SK-N-SH treated with all-trans-retinoic acid at 6 μM for 48 hours (cell line): ENCODE measurements at regions not wholly inside any gene's neighbourhood (a gene's known extent, or its start where the extent isn't known, plus 50 kb on each side); places are given as distances from the start of the nearest gene placed in this dataset.
"Not testable (repeated sequence)": the region's sequence is repeated elsewhere in the genome, so short reads cannot be mapped to it uniquely, and the experiment has no call there.

Experiments used
- ATAC-seq: fragments of 200-7000 bp; cut with Tn5 transposase; 3 replicates; pipeline ENCODE4 v1.9.1; 2020; ENCODE audit warnings: mild to moderate bottlenecking, moderate library complexity
- ARNTL ChIP-seq: fragments of 450-650 bp; formaldehyde crosslinking; IDR thresholded peaks from 2 replicates; pipeline ENCODE4 v1.5.0; 2020; ENCODE audit warnings: low read depth, mild to moderate bottlenecking, moderate library complexity, borderline replicate concordance
- BACH2 ChIP-seq: fragments of 250-450 bp; sonication (Bioruptor Pico); IDR thresholded peaks from 2 replicates; pipeline ENCODE4 v1.9.0; 2021; ENCODE audit warnings: mild to moderate bottlenecking, borderline replicate concordance
- CSDC2 ChIP-seq: fragments of 250-450 bp; sonication (Bioruptor Pico); IDR thresholded peaks from 2 replicates; pipeline ENCODE4 v1.5.0; 2020; ENCODE audit warnings: mild to moderate bottlenecking, moderate library complexity
- CSRNP3 ChIP-seq: fragments of 250-450 bp; sonication (Bioruptor Pico); IDR thresholded peaks from 2 replicates; pipeline ENCODE4 v1.5.1; 2021; ENCODE audit warnings: mild to moderate bottlenecking, moderate library complexity
- ESRRG ChIP-seq: fragments of 250-450 bp; sonication (Bioruptor Pico); IDR thresholded peaks from 2 replicates; pipeline ENCODE4 v1.6.1; 2021; ENCODE audit warnings: mild to moderate bottlenecking
- GLIS3 ChIP-seq: fragments of 250-450 bp; sonication (Bioruptor Pico); IDR thresholded peaks from 2 replicates; pipeline ENCODE4 v1.5.0; 2020; ENCODE audit warnings: mild to moderate bottlenecking, moderate library complexity
- ISL1 ChIP-seq: fragments of 250-450 bp; sonication (Bioruptor Pico); IDR thresholded peaks from 2 replicates; pipeline ENCODE4 v2.1.2; 2022; ENCODE audit warnings: mild to moderate bottlenecking, moderate library complexity
- OSR1 ChIP-seq: fragments of 250-450 bp; sonication (Bioruptor Pico); IDR thresholded peaks from 2 replicates; pipeline ENCODE4 v1.8.0; 2022; ENCODE audit warnings: moderate library complexity, mild to moderate bottlenecking, inconsistent platforms
- PATZ1 ChIP-seq: fragments of 250-450 bp; sonication (Bioruptor Pico); IDR thresholded peaks from 2 replicates; pipeline ENCODE4 v1.8.0; 2020; ENCODE audit warnings: mild to moderate bottlenecking, moderate library complexity, borderline replicate concordance
- POU6F1 ChIP-seq: fragments of 250-450 bp; sonication (Bioruptor Pico); IDR thresholded peaks from 2 replicates; pipeline ENCODE4 v1.8.0; 2021; ENCODE audit warnings: low read depth, mild to moderate bottlenecking, moderate library complexity, borderline replicate concordance
- PPARA ChIP-seq: fragments of 250-450 bp; sonication (Bioruptor Pico); IDR thresholded peaks from 2 replicates; pipeline ENCODE4 v1.5.0; 2020; ENCODE audit warnings: mild to moderate bottlenecking, borderline replicate concordance
- RARB ChIP-seq: fragments of 250-450 bp; sonication (Bioruptor Pico); IDR thresholded peaks from 2 replicates; pipeline ENCODE4 v1.8.0; 2021; ENCODE audit warnings: mild to moderate bottlenecking, moderate library complexity
- SNAI2 ChIP-seq: fragments of 250-450 bp; sonication (Bioruptor Pico); IDR thresholded peaks from 2 replicates; pipeline ENCODE4 v1.5.0; 2020; ENCODE audit warnings: mild to moderate bottlenecking, moderate library complexity
- ZC3H10 ChIP-seq: fragments of 250-450 bp; sonication (Bioruptor Pico); IDR thresholded peaks from 2 replicates; pipeline ENCODE4 v1.5.1; 2021; ENCODE audit warnings: mild to moderate bottlenecking, moderate library complexity
- ZFP3 ChIP-seq: fragments of 250-450 bp; sonication (Bioruptor Pico); IDR thresholded peaks from 2 replicates; pipeline ENCODE4 v1.5.0; 2020; ENCODE audit warnings: mild to moderate bottlenecking, moderate library complexity
- ZFP30 ChIP-seq: fragments of 450-650 bp; formaldehyde crosslinking; IDR thresholded peaks from 2 replicates; pipeline ENCODE4 v1.5.0; 2022; ENCODE audit warnings: mild to moderate bottlenecking, moderate library complexity
- ZNF8 ChIP-seq: fragments of 450-650 bp; formaldehyde crosslinking; IDR thresholded peaks from 2 replicates; pipeline ENCODE4 v1.5.0; 2020; ENCODE audit warnings: mild to moderate bottlenecking, moderate library complexity
- TF ChIP-seq, protein P1 (sequence below): fragments of 250-450 bp; sonication (Bioruptor Pico); IDR thresholded peaks from 2 replicates; pipeline ENCODE4 v1.5.0; 2020; ENCODE audit warnings: mild to moderate bottlenecking, moderate library complexity
- TF ChIP-seq, protein P2 (sequence below): fragments of 250-450 bp; sonication (Bioruptor Pico); IDR thresholded peaks from 2 replicates; pipeline ENCODE4 v1.5.1; 2020; ENCODE audit warnings: low read depth, mild to moderate bottlenecking, moderate library complexity

DNA sequence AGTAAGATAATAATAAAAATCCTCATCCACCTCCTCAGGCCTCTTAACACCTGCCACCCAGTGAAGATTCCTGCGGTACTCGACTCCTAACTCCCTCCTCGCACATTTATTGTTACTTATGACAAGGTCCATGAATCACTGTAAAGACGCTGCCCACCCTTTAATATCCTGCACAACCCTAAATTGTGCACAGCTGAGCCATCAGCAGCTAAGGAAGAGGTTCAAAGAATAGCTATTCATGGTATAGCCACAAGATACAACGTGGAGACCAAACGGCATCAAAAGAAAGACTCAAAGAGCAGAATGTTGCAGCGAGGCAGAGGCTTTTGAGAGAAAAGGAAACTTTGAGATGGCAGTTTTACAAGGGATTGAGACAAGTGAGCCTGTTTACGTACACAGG lies 266.3 kb downstream of the SATB2 start (continued):
- no peak for TF ChIP-seq POU6F1 (CRISPR knock-in tag)

GRCh38 chr2:199189229-199189628 lies 268.5 kb downstream of the SATB2 start:
- TF ChIP-seq CSRNP3 (CRISPR knock-in tag) (no peak), ZC3H10 (CRISPR knock-in tag) (no peak), POU6F1 (CRISPR knock-in tag) (no peak), ARNTL (CRISPR knock-in tag) (no peak)
- ATAC-seq: no peak

DNA sequence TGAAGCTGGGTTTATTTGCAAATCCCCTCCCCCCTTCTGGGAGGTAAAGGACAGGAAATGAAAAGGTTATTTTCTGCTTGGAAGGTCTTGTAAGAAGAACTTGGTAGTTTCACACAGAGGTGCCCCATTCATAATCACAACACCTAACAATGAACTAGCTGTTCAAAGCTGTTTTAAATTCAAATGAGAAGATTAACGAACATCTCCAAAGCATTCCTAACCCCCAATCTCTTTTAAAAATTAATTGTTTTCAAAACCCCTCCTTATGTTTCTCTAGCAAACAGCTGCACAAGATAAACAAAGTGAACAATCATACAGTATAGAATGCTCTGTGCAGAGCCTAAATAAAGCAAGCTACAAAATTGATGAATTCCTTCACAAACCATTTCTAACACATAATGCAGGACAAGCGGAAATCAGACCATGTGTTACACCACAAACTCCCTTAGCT lies 271.4 kb downstream of the SATB2 start:
- no peak for TF ChIP-seq CSDC2 (CRISPR knock-in tag)
- TF ChIP-seq PATZ1 (CRISPR knock-in tag): no peak
- no peak for TF ChIP-seq ZC3H10 (CRISPR knock-in tag)
- no peak for TF ChIP-seq ESRRG (CRISPR knock-in tag)
- TF ChIP-seq ZFP30 (CRISPR knock-in tag): no peak
- TF ChIP-seq ZNF8: no peak
- no peak for TF ChIP-seq BACH2 (CRISPR knock-in tag)
- TF ChIP-seq PPARA (CRISPR knock-in tag): no peak
- TF ChIP-seq, protein P1, sequence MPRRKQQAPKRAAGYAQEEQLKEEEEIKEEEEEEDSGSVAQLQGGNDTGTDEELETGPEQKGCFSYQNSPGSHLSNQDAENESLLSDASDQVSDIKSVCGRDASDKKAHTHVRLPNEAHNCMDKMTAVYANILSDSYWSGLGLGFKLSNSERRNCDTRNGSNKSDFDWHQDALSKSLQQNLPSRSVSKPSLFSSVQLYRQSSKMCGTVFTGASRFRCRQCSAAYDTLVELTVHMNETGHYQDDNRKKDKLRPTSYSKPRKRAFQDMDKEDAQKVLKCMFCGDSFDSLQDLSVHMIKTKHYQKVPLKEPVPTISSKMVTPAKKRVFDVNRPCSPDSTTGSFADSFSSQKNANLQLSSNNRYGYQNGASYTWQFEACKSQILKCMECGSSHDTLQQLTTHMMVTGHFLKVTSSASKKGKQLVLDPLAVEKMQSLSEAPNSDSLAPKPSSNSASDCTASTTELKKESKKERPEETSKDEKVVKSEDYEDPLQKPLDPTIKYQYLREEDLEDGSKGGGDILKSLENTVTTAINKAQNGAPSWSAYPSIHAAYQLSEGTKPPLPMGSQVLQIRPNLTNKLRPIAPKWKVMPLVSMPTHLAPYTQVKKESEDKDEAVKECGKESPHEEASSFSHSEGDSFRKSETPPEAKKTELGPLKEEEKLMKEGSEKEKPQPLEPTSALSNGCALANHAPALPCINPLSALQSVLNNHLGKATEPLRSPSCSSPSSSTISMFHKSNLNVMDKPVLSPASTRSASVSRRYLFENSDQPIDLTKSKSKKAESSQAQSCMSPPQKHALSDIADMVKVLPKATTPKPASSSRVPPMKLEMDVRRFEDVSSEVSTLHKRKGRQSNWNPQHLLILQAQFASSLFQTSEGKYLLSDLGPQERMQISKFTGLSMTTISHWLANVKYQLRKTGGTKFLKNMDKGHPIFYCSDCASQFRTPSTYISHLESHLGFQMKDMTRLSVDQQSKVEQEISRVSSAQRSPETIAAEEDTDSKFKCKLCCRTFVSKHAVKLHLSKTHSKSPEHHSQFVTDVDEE (CRISPR knock-in tag): no peak
- no peak for TF ChIP-seq GLIS3 (CRISPR knock-in tag)
- TF ChIP-seq RARB (CRISPR knock-in tag): no peak
- no peak for TF ChIP-seq CSRNP3 (CRISPR knock-in tag)
- no peak for TF ChIP-seq SNAI2 (CRISPR knock-in tag)
- TF ChIP-seq ZFP3 (CRISPR knock-in tag): no peak
- no peak for TF ChIP-seq ISL1 (CRISPR knock-in tag)
- TF ChIP-seq, protein P2, sequence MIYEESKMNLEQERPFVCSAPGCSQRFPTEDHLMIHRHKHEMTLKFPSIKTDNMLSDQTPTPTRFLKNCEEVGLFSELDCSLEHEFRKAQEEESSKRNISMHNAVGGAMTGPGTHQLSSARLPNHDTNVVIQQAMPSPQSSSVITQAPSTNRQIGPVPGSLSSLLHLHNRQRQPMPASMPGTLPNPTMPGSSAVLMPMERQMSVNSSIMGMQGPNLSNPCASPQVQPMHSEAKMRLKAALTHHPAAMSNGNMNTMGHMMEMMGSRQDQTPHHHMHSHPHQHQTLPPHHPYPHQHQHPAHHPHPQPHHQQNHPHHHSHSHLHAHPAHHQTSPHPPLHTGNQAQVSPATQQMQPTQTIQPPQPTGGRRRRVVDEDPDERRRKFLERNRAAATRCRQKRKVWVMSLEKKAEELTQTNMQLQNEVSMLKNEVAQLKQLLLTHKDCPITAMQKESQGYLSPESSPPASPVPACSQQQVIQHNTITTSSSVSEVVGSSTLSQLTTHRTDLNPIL: no peak
- TF ChIP-seq OSR1 (CRISPR knock-in tag): no peak
- TF ChIP-seq POU6F1 (CRISPR knock-in tag): no peak
- no peak for TF ChIP-seq ARNTL (CRISPR knock-in tag)
- ATAC-seq: no peak

DNA sequence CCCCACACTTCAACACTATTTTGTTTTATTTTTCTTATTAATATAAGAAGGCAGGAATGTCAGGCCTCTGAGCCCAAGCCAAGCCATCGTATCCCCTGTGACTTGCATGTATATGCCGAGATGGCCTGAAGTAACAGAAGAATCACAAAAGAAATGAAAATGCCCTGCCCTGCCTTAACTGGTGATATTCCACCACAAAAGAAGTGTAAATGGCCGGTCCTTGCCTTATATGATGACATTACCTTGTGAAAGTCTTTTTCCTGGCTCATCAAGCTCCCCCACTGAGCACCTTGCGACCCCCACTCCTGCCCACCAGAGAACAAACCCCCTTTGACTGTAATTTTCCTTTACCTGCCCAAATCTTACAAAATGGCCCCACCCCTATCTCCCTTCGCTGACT lies 272.6 kb downstream of the SATB2 start:
- ATAC-seq: not testable (repeated sequence)
